Endothelial cell of umbilical vein (primary cell): ENCODE measurements at regions not wholly inside any gene's neighbourhood (a gene's known extent, or its start where the extent isn't known, plus 50 kb on each side); places are given as distances from the start of the nearest gene placed in this dataset.

Experiments
- BruUV-seq: library from RNA; stranded (reverse); fragments of 400-500 nt; replicated peaks from 2 replicates; lab custom pipeline; 2021; lab: Mats Ljungman, UMichigan
- CTCF ChIA-PET: fragments of 300-600, 350-600 bp; sonication (Branson Sonifier 250); formaldehyde crosslinking; loops from one replicate; lab custom pipeline; 2021; ENCODE audit warnings: antibody characterized with exemption, inconsistent platforms; lab: Charles Lee
- POLR2A ChIA-PET: fragments of 300-600, 350-600 bp; sonication (Branson Sonifier 250); formaldehyde crosslinking; loops from one replicate; lab custom pipeline; 2021; ENCODE audit warnings: antibody characterized with exemption, inconsistent platforms; lab: Charles Lee
- DNase-seq: peaks from one replicate; pipeline ENCODE4 v3.0.0-alpha.2; 2011; ENCODE audit warnings: low read depth, low spot score
- FAIRE-seq: peaks from 2 replicates; lab custom pipeline; 2011; peaks lifted over from hg19 to GRCh38; lab: Jason Lieb, UNC
- H2AFZ ChIP-seq: 2 replicates; pipeline ENCODE4 v1.6.0; 2012; ENCODE audit warnings: low read depth, low read length, control low read depth, inconsistent platforms
- H3K27ac ChIP-seq: 2 replicates; pipeline ENCODE4 v1.5.1; 2011; ENCODE audit warnings: low read depth, mild to moderate bottlenecking, control low read depth, low read length, moderate library complexity; ENCODE audit not compliant: insufficient read depth
- H3K27me3 ChIP-seq, 2 experiments: 2 replicates each; pipeline versions ENCODE4 v1.6.0 to v1.6.1; 2011; ENCODE audit warnings: low read length in 2 of 2, mixed read lengths in 1 of 2; ENCODE audit not compliant: control insufficient read depth in 2 of 2, insufficient read depth in 2 of 2
- H3K36me3 ChIP-seq, 2 experiments: 2 replicates in 1 of 2; 3 replicates in 1 of 2; pipeline ENCODE4 v1.5.1; 2011; ENCODE audit warnings: low read length in 2 of 2, mild to moderate bottlenecking in 1 of 2, moderate library complexity in 1 of 2; ENCODE audit not compliant: control insufficient read depth in 2 of 2, insufficient read depth in 2 of 2; ENCODE audit errors: extremely low read depth in 1 of 2
- H3K4me1 ChIP-seq: 3 replicates; pipeline ENCODE4 v1.5.1; 2011; ENCODE audit warnings: mild to moderate bottlenecking, low read length; ENCODE audit not compliant: control insufficient read depth, insufficient read depth; ENCODE audit errors: extremely low read depth
- H3K4me2 ChIP-seq: 2 replicates; pipeline ENCODE4 v1.6.1; 2011; ENCODE audit warnings: low read length, control low read depth, mixed read lengths; ENCODE audit not compliant: insufficient read depth
- H3K4me3 ChIP-seq, 3 experiments: fragments of 200-600 bp in 1 of 3; sonication (generic), shearing (Covaris generic) in 1 of 3; replicated peaks in 1 of 3; 2 replicates each; pipeline ENCODE4 v1.5.1; 2011 to 2016; ENCODE audit warnings: control low read depth in 3 of 3, low read length in 3 of 3, mild to moderate bottlenecking in 2 of 3, inconsistent platforms in 1 of 3, low read depth in 1 of 3, moderate library complexity in 1 of 3; ENCODE audit not compliant: insufficient read depth in 1 of 3
- H3K79me2 ChIP-seq: 2 replicates; pipeline ENCODE4 v1.6.0; 2012; ENCODE audit warnings: low read length, inconsistent platforms; ENCODE audit not compliant: control insufficient read depth, insufficient read depth
- H3K9ac ChIP-seq: replicated peaks from 2 replicates; pipeline ENCODE3; 2011; ENCODE audit warnings: low read length, control low read depth; ENCODE audit not compliant: insufficient read depth; ENCODE audit errors: extremely low read depth
- H3K9me1 ChIP-seq: replicated peaks from 3 replicates; pipeline ENCODE4 v1.6.0; 2011; ENCODE audit warnings: mild to moderate bottlenecking, low read length; ENCODE audit not compliant: control insufficient read depth, insufficient read depth; ENCODE audit errors: extremely low read depth
- H3K9me3 ChIP-seq: replicated peaks from 2 replicates; pipeline ENCODE4 v1.5.1; 2012; ENCODE audit warnings: low read length, inconsistent platforms; ENCODE audit not compliant: control insufficient read depth, insufficient read depth
- H4K20me1 ChIP-seq: replicated peaks from 2 replicates; pipeline ENCODE3; 2011; ENCODE audit warnings: mild to moderate bottlenecking, low read length; ENCODE audit not compliant: control insufficient read depth, insufficient read depth; ENCODE audit errors: extremely low read depth
- EZH2 ChIP-seq: IDR thresholded peaks from 2 replicates; pipeline ENCODE4 v1.6.1; 2012; ENCODE audit warnings: borderline replicate concordance, low read depth, mild to moderate bottlenecking, moderate library complexity, low read length, inconsistent platforms; ENCODE audit not compliant: severe bottlenecking
- FOS ChIP-seq: IDR thresholded peaks from 2 replicates; pipeline ENCODE4 v1.6.1; 2011; ENCODE audit warnings: mild to moderate bottlenecking, low read length, moderate library complexity, borderline replicate concordance; ENCODE audit not compliant: insufficient read depth
- GATA2 ChIP-seq: IDR thresholded peaks from 2 replicates; pipeline ENCODE4 v1.7.0; 2011; ENCODE audit warnings: low read depth, mild to moderate bottlenecking, moderate library complexity, mixed read lengths, low read length; ENCODE audit not compliant: insufficient read length, insufficient read depth
- JUN ChIP-seq: IDR thresholded peaks from 2 replicates; pipeline ENCODE4 v1.6.1; 2011; ENCODE audit warnings: borderline replicate concordance, low read depth; ENCODE audit not compliant: insufficient read length, insufficient read depth
- MYC ChIP-seq: IDR thresholded peaks from one replicate; pipeline ENCODE4 v1.6.1; 2011; ENCODE audit warnings: mild to moderate bottlenecking, low read depth, low read length
- POLR2A ChIP-seq: IDR thresholded peaks from 2 replicates; pipeline ENCODE4 v1.6.1; 2012; ENCODE audit warnings: low read depth, mild to moderate bottlenecking, control low read depth, low read length
- POLR2AphosphoS5 ChIP-seq: IDR thresholded peaks from 2 replicates; pipeline ENCODE4 v1.6.1; 2012; ENCODE audit warnings: low read depth, mild to moderate bottlenecking, control low read depth, low read length, moderate library complexity; ENCODE audit not compliant: insufficient read depth
- dilution Hi-C: fragments of 300-500 bp; cut with MboI; formaldehyde crosslinking; loops from one replicate; pipeline ENCODE4 v1.15.0; 2019; ENCODE audit warnings: low sequenced_read_pairs; ENCODE audit not compliant: extremely low pct_ligation_motif_present
- intact Hi-C: fragments of 100-400 bp; cut with micrococcal nuclease; formaldehyde crosslinking; loops from one replicate; pipeline ENCODE4 v1.10.0; 2022
- TF ChIP-seq, protein P1 (sequence below), 2 donors: IDR thresholded peaks; 1 replicate in 1 of 2; 2 replicates in 1 of 2; pipeline ENCODE4 v1.5.1; 2011; ENCODE audit warnings: low read length in 2 of 2, mild to moderate bottlenecking in 2 of 2, moderate library complexity in 2 of 2, control low read depth in 1 of 2, inconsistent platforms in 1 of 2, low read depth in 1 of 2; ENCODE audit not compliant: insufficient read depth in 1 of 2; ENCODE audit errors: extremely low read depth in 1 of 2
- TF ChIP-seq, protein P2 (sequence below): IDR thresholded peaks from 2 replicates; pipeline ENCODE4 v1.6.1; 2011; ENCODE audit not compliant: insufficient read depth, insufficient read length

DNA sequence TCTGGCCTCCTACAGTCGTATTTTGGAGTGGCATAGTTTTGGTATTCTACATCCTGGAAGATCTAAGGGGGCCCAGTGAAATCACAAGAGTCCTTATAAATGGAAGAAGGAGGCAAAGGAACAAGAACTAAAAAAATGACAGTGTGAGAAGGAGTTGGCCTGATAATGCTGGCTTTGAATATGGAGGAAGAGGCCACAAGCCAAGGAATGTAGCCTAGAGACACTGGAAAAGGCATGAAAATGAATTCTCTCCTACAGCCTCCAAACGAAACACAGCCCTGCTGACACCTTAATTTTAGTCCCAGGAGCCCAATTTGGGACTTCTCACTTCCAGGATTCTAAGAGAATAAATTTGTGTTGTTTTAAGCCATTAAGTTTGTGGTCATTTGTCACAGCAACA is 54.6 kb upstream of the LIPC start:
- Histone ChIP-seq H3K27ac (no peak overlapping the region), H3K27me3 (no peaks in the 10 kb centered on the region), H3K9me3 (no peaks in the 10 kb centered on the region), H3K36me3 (no peaks in the 10 kb centered on the region), H3K4me2 (no peak overlapping the region), H3K9me1 (no peaks in the 10 kb centered on the region), H3K9ac (no peak overlapping the region), H3K4me1 (peaks cover 9% of the 10 kb centered on the region), H2AFZ (no peak overlapping the region), H3K79me2 (no peaks in the 10 kb centered on the region), H3K4me3 (no peak overlapping the region), H4K20me1 (no peaks in the 10 kb centered on the region)
- dilution Hi-C loops (no loop called here), intact Hi-C loops (no loop called here)
- ChIA-PET CTCF (no interaction called here), POLR2A (no interaction called here)
- TF ChIP-seq, protein P1, sequence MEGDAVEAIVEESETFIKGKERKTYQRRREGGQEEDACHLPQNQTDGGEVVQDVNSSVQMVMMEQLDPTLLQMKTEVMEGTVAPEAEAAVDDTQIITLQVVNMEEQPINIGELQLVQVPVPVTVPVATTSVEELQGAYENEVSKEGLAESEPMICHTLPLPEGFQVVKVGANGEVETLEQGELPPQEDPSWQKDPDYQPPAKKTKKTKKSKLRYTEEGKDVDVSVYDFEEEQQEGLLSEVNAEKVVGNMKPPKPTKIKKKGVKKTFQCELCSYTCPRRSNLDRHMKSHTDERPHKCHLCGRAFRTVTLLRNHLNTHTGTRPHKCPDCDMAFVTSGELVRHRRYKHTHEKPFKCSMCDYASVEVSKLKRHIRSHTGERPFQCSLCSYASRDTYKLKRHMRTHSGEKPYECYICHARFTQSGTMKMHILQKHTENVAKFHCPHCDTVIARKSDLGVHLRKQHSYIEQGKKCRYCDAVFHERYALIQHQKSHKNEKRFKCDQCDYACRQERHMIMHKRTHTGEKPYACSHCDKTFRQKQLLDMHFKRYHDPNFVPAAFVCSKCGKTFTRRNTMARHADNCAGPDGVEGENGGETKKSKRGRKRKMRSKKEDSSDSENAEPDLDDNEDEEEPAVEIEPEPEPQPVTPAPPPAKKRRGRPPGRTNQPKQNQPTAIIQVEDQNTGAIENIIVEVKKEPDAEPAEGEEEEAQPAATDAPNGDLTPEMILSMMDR (IDR thresholded peaks at IDR 0.05; ENCODE audit: extremely low read depth in 1 of 2, insufficient read depth in 1 of 2, low read depth in 1 of 2, low read length in 2 of 2) = no peak
- TF ChIP-seq FOS (no peak), GATA2 (no peak), MYC (no peak), POLR2AphosphoS5 (no peak), EZH2 (no peak), POLR2A (no peak), JUN (no peak)
- TF ChIP-seq, protein P2, sequence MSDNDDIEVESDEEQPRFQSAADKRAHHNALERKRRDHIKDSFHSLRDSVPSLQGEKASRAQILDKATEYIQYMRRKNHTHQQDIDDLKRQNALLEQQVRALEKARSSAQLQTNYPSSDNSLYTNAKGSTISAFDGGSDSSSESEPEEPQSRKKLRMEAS = no peak
- DNase-seq (no peak), FAIRE-seq (no peak)
- no TSS peak for BruUV-seq
